ENCODE measurements at regions not wholly inside any gene's neighbourhood (a gene's known extent, or its start where the extent isn't known, plus 50 kb on each side); places are given as distances from the start of the nearest gene placed in this dataset.
"Not testable (repeated sequence)": the region's sequence is repeated elsewhere in the genome, so short reads cannot be mapped to it uniquely, and the experiment has no call there.

- peaks cover 0 to 3% (median 0%) of the 10 kb centered on the region in 4 donors for H3K4me1 ChIP-seq (ENCODE audit: control insufficient read depth in 4 of 4, insufficient read depth in 4 of 4, low read length in 3 of 4)
- no peak overlapping the region for H3K27ac ChIP-seq (ENCODE audit: low read depth in 1 of 2, low read length in 2 of 2)
- H3K9me3 ChIP-seq (ENCODE audit: control insufficient read depth in 4 of 4, low read length in 3 of 4), result no peaks in the 10 kb centered on the region
- WGBS, result 80% methylated on average over 3 of the region's 3 CpGs
- no peaks in the 10 kb centered on the region for H3K27me3 ChIP-seq (ENCODE audit: control insufficient read depth in 4 of 4, insufficient read depth in 4 of 4, low read length in 3 of 4)
- H3K4me3 ChIP-seq (ENCODE audit: low read depth in 1 of 3, low read length in 3 of 3), result no peak overlapping the region
- H3K9ac ChIP-seq (ENCODE audit: low read depth in 1 of 2, low read length in 2 of 2), result no peak overlapping the region
- H3K36me3 ChIP-seq (ENCODE audit: control insufficient read depth in 4 of 4, insufficient read depth in 3 of 4, low read depth in 1 of 4, low read length in 3 of 4), result peaks cover 4 to 14% (median 7%) of the 10 kb centered on the region in 4 donors
- TF ChIP-seq SP1 (IDR thresholded peaks at IDR 0.05) (no peak), ZBTB33 (IDR thresholded peaks at IDR 0.05) (no peak), NR2F2 (IDR thresholded peaks at IDR 0.05) (no peak), HNF4A (conservative IDR thresholded peaks at IDR 0.05) (no peak), EGR1 (IDR thresholded peaks at IDR 0.05; ENCODE audit: low read depth in 2 of 2) (no peak)
- DNase-seq (ENCODE audit: low spot score), result no peak
Observed at GRCh38 chr6:144423167-144423566, 138.0 kb downstream of the UTRN start.

- Histone ChIP-seq H3K27ac (ENCODE audit: low read depth in 1 of 2, low read length in 2 of 2) (no peak overlapping the region), H3K4me1 (ENCODE audit: control insufficient read depth in 4 of 4, insufficient read depth in 4 of 4, low read length in 3 of 4) (no peaks in the 10 kb centered on the region), H3K9me3 (ENCODE audit: control insufficient read depth in 4 of 4, low read length in 3 of 4) (no peaks in the 10 kb centered on the region), H3K9ac (ENCODE audit: low read depth in 1 of 2, low read length in 2 of 2) (no peak overlapping the region), H3K36me3 (ENCODE audit: control insufficient read depth in 4 of 4, insufficient read depth in 3 of 4, low read depth in 1 of 4, low read length in 3 of 4) (peaks cover 2 to 24% (median 13%) of the 10 kb centered on the region in 4 donors), H3K27me3 (ENCODE audit: control insufficient read depth in 4 of 4, insufficient read depth in 4 of 4, low read length in 3 of 4) (no peaks in the 10 kb centered on the region), H3K4me3 (ENCODE audit: low read depth in 1 of 3, low read length in 3 of 3) (no peak overlapping the region)
- 94% methylated on average over 1 of the region's 1 CpG for WGBS
- no peak for TF ChIP-seq ZBTB33 (IDR thresholded peaks at IDR 0.05)
- TF ChIP-seq REST (IDR thresholded peaks at IDR 0.05), result no peak
- no peak for DNase-seq (ENCODE audit: low spot score)
Observed at GRCh38 chr6:144429753-144430152, 144.6 kb downstream of the UTRN start.

- not testable (repeated sequence) for H3K9me3 ChIP-seq (ENCODE audit: control insufficient read depth in 4 of 4, low read length in 3 of 4); DNase-seq (ENCODE audit: low spot score); H3K4me3 ChIP-seq (ENCODE audit: low read depth in 1 of 3, low read length in 3 of 3); H3K9ac ChIP-seq (ENCODE audit: low read depth in 1 of 2, low read length in 2 of 2); H3K27me3 ChIP-seq (ENCODE audit: control insufficient read depth in 4 of 4, insufficient read depth in 4 of 4, low read length in 3 of 4); H3K27ac ChIP-seq (ENCODE audit: low read depth in 1 of 2, low read length in 2 of 2); H3K4me1 ChIP-seq (ENCODE audit: control insufficient read depth in 4 of 4, insufficient read depth in 4 of 4, low read length in 3 of 4)
- 95% methylated on average over 22 of the region's 24 CpGs for WGBS
- H3K36me3 ChIP-seq (ENCODE audit: control insufficient read depth in 4 of 4, insufficient read depth in 3 of 4, low read depth in 1 of 4, low read length in 3 of 4), result peaks cover 2 to 28% (median 10%) of the 10 kb centered on the region in 4 donors
Observed at GRCh38 chr6:144433446-144433845, 148.3 kb downstream of the UTRN start.

Data from liver (tissue), 7 donors.